ENCODE measurements at regions not wholly inside any gene's neighbourhood (a gene's known extent, or its start where the extent isn't known, plus 50 kb on each side); places are given as distances from the start of the nearest gene placed in this dataset.

DNA sequence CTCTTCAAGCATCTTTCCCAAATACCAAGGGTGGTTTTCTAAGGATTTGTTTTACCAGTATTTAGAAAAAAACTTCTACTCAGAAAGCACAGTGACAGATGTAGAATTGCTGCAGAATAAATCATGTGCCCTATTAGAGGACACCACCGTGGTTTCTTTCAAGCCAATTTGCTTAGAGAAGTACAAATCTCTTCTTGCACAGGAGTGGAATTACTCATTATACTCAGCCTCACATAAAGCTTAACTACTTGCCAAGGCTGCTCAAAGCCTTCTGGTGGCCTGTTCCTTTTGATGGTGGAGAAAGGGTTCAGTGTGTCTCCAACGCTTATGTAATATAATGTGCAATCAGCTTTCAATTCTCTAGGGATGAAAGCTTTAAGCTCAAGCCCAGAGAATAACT lies 66.5 kb upstream of the CTNNA2 start:
- TF ChIP-seq GATA2 (IDR thresholded peaks at IDR 0.05; ENCODE audit: low read depth, low read length), result no peak
- TF ChIP-seq GATA3 (IDR thresholded peaks at IDR 0.05; ENCODE audit: low read depth, low read length), result no peak

All from SH-SY5Y (cell line).